ENCODE measurements at regions not wholly inside any gene's neighbourhood (a gene's known extent, or its start where the extent isn't known, plus 50 kb on each side); places are given as distances from the start of the nearest gene placed in this dataset.

DNA sequence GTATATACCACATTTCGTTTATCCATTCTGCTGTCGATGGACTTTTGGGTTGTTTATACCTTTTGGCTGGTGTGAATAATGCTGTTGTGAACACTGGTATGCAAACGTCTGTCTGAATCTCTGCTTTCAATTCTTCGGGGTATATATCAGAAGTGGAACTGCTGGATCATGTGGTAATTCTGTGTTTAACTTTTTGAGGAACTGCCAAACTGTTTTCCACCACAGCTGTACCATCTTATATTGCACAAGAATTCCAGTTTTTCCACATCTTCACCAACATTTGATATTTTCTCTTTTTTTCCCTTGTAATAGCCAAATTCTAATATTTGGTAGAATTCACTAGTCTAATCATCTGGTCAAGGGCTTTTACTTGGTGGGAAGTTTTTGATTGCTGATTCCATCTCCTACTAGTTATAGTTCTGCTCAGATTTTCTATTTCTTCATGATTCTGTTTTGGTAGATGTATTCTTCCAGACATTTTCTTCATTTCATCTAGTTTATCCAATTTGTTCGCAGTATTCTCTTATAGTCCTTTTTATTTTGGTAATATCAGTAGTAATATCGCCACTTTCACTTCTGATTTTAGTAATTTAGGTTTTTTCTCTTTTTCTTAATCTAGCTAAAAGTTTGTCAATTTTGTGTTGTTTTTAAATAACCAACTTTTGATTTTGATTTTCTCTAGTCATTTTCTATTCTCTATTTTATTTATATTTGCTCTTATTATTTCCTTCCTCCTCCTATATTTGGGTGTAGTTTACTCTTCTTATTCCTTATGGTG is 271.2 kb downstream of the ZEB1 start:
- TF ChIP-seq, protein P1, sequence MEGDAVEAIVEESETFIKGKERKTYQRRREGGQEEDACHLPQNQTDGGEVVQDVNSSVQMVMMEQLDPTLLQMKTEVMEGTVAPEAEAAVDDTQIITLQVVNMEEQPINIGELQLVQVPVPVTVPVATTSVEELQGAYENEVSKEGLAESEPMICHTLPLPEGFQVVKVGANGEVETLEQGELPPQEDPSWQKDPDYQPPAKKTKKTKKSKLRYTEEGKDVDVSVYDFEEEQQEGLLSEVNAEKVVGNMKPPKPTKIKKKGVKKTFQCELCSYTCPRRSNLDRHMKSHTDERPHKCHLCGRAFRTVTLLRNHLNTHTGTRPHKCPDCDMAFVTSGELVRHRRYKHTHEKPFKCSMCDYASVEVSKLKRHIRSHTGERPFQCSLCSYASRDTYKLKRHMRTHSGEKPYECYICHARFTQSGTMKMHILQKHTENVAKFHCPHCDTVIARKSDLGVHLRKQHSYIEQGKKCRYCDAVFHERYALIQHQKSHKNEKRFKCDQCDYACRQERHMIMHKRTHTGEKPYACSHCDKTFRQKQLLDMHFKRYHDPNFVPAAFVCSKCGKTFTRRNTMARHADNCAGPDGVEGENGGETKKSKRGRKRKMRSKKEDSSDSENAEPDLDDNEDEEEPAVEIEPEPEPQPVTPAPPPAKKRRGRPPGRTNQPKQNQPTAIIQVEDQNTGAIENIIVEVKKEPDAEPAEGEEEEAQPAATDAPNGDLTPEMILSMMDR (conservative IDR thresholded peaks at IDR 0.05) = no peak
- no peak for TF ChIP-seq ZFX (IDR thresholded peaks at IDR 0.05)
